PC-3 (cell line): ENCODE measurements at regions not wholly inside any gene's neighbourhood (a gene's known extent, or its start where the extent isn't known, plus 50 kb on each side); places are given as distances from the start of the nearest gene placed in this dataset.

Source experiments
- CTCF ChIP-seq: fragments of 300-600 bp; sonication (generic); conservative IDR thresholded peaks from 2 replicates; pipeline ENCODE4 v1.5.1; 2017; ENCODE audit warnings: antibody characterized with exemption, low read depth, mild to moderate bottlenecking, low read length
- EZH2 ChIP-seq: fragments of 300-600 bp; sonication (generic); IDR thresholded peaks from one replicate; pipeline ENCODE4 v1.6.1; 2017; ENCODE audit warnings: antibody characterized with exemption, mild to moderate bottlenecking, low read length; ENCODE audit not compliant: unreplicated experiment
- EZH2phosphoT487 ChIP-seq: fragments of 300-600 bp; sonication (generic); IDR thresholded peaks from 2 replicates; pipeline ENCODE4 v1.6.1; 2018; ENCODE audit warnings: mild to moderate bottlenecking, antibody characterized with exemption, low read length, borderline replicate concordance

DNA sequence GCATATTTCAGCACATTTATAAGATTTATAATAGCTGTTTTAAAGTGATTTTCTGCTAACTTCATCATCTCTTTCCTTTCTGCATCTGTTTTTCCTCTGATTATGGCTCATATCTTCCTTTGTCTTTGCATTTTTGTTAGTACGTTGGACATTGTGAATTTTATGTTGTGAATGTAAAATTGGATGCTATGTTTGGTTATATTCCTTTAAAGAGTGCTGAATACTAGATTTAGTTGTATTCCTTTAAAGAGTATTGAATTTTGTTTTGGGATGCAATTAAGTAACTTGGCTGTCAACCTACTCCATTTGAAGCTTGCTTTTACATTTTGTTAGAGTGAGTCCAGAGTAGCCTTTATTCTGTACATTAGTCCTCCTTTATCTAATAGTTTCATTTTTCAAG is 81.2 kb downstream of the ZNF777 start:
- TF ChIP-seq CTCF (no peak), EZH2 (no peak), EZH2phosphoT487 (no peak)
